ENCODE measurements at regions not wholly inside any gene's neighbourhood (a gene's known extent, or its start where the extent isn't known, plus 50 kb on each side); places are given as distances from the start of the nearest gene placed in this dataset.

DNA sequence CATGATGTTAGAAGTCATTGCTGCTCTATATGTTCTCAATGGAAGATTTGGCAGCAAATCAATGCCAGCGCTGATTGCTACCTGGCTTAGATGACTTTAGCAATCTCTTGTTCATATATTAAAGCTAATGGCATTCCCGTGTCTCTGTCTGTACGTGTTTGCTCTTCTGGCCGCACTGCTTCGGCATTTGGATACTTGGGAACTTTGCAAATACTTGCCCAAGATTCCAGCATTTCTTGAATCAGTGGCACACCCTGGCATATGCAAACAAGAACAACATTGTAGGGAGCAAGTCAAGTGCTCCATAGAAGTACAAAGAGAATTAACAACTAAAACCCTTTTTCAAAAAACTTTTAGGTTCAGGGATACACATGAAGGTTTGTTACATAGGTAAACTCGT lies 128.9 kb upstream of the TMEM164 start:
- no peak for TF ChIP-seq CTCF (conservative IDR thresholded peaks at IDR 0.05 in 1 of 2, IDR thresholded peaks at IDR 0.05 in 1 of 2; ENCODE audit: extremely low read depth in 1 of 2, insufficient read depth in 1 of 2, low read depth in 1 of 2, low read length in 2 of 2)
- TF ChIP-seq EZH2 (IDR thresholded peaks at IDR 0.05; ENCODE audit: borderline replicate concordance, low read length), result no peak
